ENCODE measurements at regions not wholly inside any gene's neighbourhood (a gene's known extent, or its start where the extent isn't known, plus 50 kb on each side); places are given as distances from the start of the nearest gene placed in this dataset.

GRCh38 chr11:109480251-109480650, 58.3 kb downstream of the C11orf87 start:
- TF ChIP-seq POLR2A (IDR thresholded peaks at IDR 0.05; ENCODE audit: extremely low read depth, insufficient read length) (no peak), MAX (IDR thresholded peaks at IDR 0.05; ENCODE audit: low read depth, low read length) (no peak), CTCF (IDR thresholded peaks at IDR 0.05; ENCODE audit: low read depth, low read length) (no peak), MYC (IDR thresholded peaks at IDR 0.05; ENCODE audit: low read depth, low read length) (no peak)
- no peak for DNase-seq (ENCODE audit: low read depth)
- H3K4me3 ChIP-seq (ENCODE audit: low read depth, low read length): no peak overlapping the region

DNA sequence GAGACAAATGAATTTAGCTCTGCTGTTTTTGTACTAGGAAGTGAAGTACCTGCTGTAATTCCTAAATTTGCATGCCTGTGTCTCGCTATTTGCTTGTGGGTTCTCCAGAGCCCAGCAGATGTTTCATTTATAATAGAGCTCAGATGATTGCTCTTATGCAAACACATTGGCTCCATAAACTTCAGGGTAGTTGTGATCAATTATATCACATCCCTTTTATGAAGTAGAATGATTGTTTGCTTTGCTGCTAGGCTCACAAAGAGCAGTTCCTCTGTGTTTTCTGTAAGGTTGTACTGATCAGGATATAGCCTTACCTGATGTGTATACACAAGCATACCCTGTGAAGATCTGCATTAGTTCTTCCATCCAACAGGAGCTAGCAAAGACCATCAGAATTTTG, 64.1 kb downstream of the C11orf87 start:
- no peak overlapping the region for H3K4me3 ChIP-seq (ENCODE audit: low read depth, low read length)
- DNase-seq (ENCODE audit: low read depth): no peak
- TF ChIP-seq MYC (IDR thresholded peaks at IDR 0.05; ENCODE audit: low read depth, low read length) (no peak), CTCF (IDR thresholded peaks at IDR 0.05; ENCODE audit: low read depth, low read length) (no peak), MAX (IDR thresholded peaks at IDR 0.05; ENCODE audit: low read depth, low read length) (no peak), POLR2A (IDR thresholded peaks at IDR 0.05; ENCODE audit: extremely low read depth, insufficient read length) (no peak)

DNA sequence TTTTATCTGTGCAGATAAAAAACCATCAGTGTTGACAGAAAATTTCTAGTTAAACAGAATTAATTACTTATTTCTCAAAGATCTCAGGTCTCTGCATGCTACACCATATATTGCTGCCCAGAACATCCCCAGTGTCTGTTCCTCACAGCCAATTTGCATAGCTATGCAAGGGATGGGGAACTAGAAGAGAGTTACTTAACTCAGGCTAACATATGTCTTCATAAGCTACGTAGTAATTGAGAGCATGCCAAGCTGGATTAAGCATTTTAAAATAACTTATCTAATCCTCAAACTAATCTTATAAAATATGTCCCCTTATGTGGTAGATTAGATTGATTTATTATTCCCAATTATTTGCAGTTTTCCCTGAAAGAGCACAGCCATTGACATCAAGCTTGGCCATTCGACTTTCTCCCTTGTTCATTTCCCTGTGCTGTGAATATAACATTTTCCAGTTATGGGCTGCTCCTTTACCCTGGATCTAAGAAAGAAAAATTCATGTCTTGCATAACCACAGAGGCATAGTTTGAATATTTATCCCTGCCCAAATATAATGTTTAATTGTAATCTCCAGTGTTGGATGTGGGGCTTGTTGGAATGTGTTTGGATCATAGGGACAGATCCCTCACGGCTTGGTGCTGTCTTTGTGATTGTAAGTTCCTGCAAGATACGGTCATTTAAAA, 69.1 kb downstream of the C11orf87 start:
- DNase-seq (ENCODE audit: low read depth): no peak

DNA sequence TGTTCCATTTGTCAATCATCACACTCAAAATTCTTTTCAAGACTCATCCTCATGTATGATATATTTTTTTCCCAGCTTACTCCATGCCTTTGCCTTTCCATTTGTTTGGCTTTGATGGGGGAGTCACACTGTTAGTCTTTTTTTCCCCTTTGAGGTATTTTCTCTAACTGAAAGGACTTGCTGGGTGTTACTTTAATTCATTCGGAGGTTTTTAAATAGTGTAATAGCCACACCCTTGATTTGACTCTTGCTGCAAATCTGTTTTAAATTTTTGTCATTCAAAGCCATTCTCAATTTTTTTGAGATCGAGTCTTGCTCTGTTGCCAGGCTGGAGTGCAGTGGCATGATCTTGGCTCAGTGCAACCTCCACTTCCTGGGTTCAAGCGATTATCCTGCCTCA, 84.1 kb downstream of the C11orf87 start:
- H3K4me3 ChIP-seq (ENCODE audit: low read depth, low read length): no peak overlapping the region
- DNase-seq (ENCODE audit: low read depth): no peak
- TF ChIP-seq POLR2A (IDR thresholded peaks at IDR 0.05; ENCODE audit: extremely low read depth, insufficient read length): no peak
- TF ChIP-seq MYC (IDR thresholded peaks at IDR 0.05; ENCODE audit: low read depth, low read length): no peak
- no peak for TF ChIP-seq CTCF (IDR thresholded peaks at IDR 0.05; ENCODE audit: low read depth, low read length)
- no peak for TF ChIP-seq MAX (IDR thresholded peaks at IDR 0.05; ENCODE audit: low read depth, low read length)

More for the DNA sequence above, 69.1 kb downstream of the C11orf87 start:
- TF ChIP-seq POLR2A (IDR thresholded peaks at IDR 0.05; ENCODE audit: extremely low read depth, insufficient read length) (no peak), MYC (IDR thresholded peaks at IDR 0.05; ENCODE audit: low read depth, low read length) (no peak), MAX (IDR thresholded peaks at IDR 0.05; ENCODE audit: low read depth, low read length) (no peak), CTCF (IDR thresholded peaks at IDR 0.05; ENCODE audit: low read depth, low read length) (no peak)
- H3K4me3 ChIP-seq (ENCODE audit: low read depth, low read length): no peak overlapping the region

GRCh38 chr11:109507331-109507730, 85.3 kb downstream of the C11orf87 start:
- DNase-seq (ENCODE audit: low read depth): no peak
- H3K4me3 ChIP-seq (ENCODE audit: low read depth, low read length): no peak overlapping the region
- TF ChIP-seq POLR2A (IDR thresholded peaks at IDR 0.05; ENCODE audit: extremely low read depth, insufficient read length) (no peak), CTCF (IDR thresholded peaks at IDR 0.05; ENCODE audit: low read depth, low read length) (no peak), MAX (IDR thresholded peaks at IDR 0.05; ENCODE audit: low read depth, low read length) (no peak), MYC (IDR thresholded peaks at IDR 0.05; ENCODE audit: low read depth, low read length) (no peak)
